Subcutaneous abdominal adipose tissue (tissue), 5 donors: ENCODE measurements at regions not wholly inside any gene's neighbourhood (a gene's known extent, or its start where the extent isn't known, plus 50 kb on each side); places are given as distances from the start of the nearest gene placed in this dataset.

Source experiments
- H3K27ac ChIP-seq: one replicate; pipeline ENCODE4 v1.7.0; 2013; ENCODE audit warnings: low read depth, mild to moderate bottlenecking, inconsistent platforms, low read length, moderate library complexity
- H3K27me3 ChIP-seq, 5 donors: one replicate each; pipeline ENCODE4 v1.7.0; 2013; ENCODE audit warnings: low read length in 5 of 5, inconsistent platforms in 1 of 5; ENCODE audit not compliant: control insufficient read depth in 5 of 5, insufficient read depth in 4 of 5
- H3K36me3 ChIP-seq, 5 donors: one replicate each; pipeline ENCODE4 v1.7.0; 2013; ENCODE audit warnings: low read length in 5 of 5; ENCODE audit not compliant: control insufficient read depth in 5 of 5, insufficient read depth in 5 of 5
- H3K4me1 ChIP-seq, 5 donors: one replicate each; pipeline ENCODE4 v1.7.0; 2013; ENCODE audit warnings: low read length in 5 of 5, mild to moderate bottlenecking in 3 of 5, moderate library complexity in 1 of 5; ENCODE audit not compliant: control insufficient read depth in 5 of 5, insufficient read depth in 5 of 5
- H3K4me3 ChIP-seq, 5 donors: one replicate each; pipeline ENCODE4 v1.7.0; 2013; ENCODE audit warnings: low read length in 5 of 5, low read depth in 1 of 5
- H3K9ac ChIP-seq, 5 donors: one replicate each; pipeline ENCODE4 v1.7.0; 2013; ENCODE audit warnings: low read length in 5 of 5, mild to moderate bottlenecking in 4 of 5, moderate library complexity in 3 of 5
- H3K9me3 ChIP-seq, 5 donors: one replicate each; pipeline ENCODE4 v1.7.0; 2013; ENCODE audit warnings: low read length in 5 of 5; ENCODE audit not compliant: control insufficient read depth in 5 of 5
- donor health status: healthy.
- donor health status: healthy.
- donor health status: healthy.
- donor health status: healthy.
- donor health status: healthy.

DNA sequence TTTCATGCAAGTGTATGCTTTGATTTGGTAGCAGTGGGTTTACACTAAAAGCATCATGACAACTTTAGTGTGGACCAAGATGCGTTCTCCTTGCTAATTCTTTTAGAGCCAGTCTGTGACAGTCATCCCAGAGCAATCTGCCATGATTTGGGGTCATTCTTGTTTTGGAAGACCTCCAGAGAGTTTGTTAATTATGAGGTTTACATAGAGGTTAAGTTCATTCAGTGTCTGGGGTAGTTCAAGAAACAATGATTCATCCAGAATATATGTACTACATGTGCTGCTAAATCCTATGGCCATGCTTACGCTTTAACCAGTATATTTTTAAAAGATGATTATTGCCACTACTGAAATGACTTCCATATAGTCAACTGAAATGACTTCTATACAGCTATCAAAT lies 328.5 kb upstream of the AGA start:
- Histone ChIP-seq H3K9me3 (no peaks in the 10 kb centered on the region), H3K27ac (no peak overlapping the region), H3K27me3 (no peaks in the 10 kb centered on the region), H3K4me3 (no peak overlapping the region), H3K4me1 (no peaks in the 10 kb centered on the region), H3K36me3 (no peaks in the 10 kb centered on the region), H3K9ac (no peak overlapping the region)

DNA sequence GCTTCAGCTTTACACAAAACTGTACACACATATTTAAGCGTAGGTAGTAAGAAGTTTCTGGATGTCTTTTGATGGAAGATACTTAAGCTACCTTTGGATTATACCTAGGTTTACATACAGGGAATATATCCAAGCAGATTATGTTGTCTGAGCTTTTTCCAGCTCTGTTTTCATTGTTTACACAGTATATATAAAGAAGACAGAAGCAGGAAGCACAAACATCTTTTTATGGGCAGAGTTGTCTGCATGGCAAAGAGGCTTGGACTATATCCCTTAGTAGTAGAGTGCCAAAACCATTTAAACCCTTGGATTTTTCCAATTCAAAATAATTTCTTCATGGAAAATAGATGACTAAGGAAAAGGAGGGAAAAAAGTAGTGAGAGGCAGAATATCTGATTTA lies 329.4 kb upstream of the AGA start:
- no peak overlapping the region for H3K4me3 ChIP-seq
- H3K4me1 ChIP-seq, result no peaks in the 10 kb centered on the region
- no peaks in the 10 kb centered on the region for H3K36me3 ChIP-seq
- no peak overlapping the region for H3K27ac ChIP-seq
- H3K9ac ChIP-seq, result no peak overlapping the region
- no peaks in the 10 kb centered on the region for H3K27me3 ChIP-seq
- no peaks in the 10 kb centered on the region for H3K9me3 ChIP-seq

DNA sequence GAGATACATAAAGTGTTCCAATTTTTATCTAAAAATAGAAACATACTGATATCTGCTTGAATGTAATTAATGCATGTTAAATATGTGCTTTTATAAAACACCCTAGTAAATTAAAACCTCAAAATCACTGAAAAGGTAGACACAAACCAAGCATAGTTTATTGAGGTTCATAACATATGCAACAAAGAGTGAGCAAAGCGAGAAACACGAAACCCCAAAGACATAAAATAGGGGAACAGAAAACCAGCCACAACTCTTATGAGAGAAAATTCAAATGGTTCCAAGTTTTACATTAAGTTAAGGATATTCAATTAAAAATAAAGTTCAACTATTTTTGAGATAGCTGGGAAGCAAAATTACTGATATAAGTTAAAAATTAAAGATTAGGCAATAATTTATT lies 336.4 kb upstream of the AGA start:
- H3K27ac ChIP-seq, result no peak overlapping the region
- no peak overlapping the region for H3K4me3 ChIP-seq
- H3K27me3 ChIP-seq, result no peaks in the 10 kb centered on the region
- peaks cover 0 to 9% (median 3%) of the 10 kb centered on the region in 5 donors for H3K9me3 ChIP-seq
- no peak overlapping the region for H3K9ac ChIP-seq
- no peaks in the 10 kb centered on the region for H3K36me3 ChIP-seq
- H3K4me1 ChIP-seq, result no peaks in the 10 kb centered on the region

DNA sequence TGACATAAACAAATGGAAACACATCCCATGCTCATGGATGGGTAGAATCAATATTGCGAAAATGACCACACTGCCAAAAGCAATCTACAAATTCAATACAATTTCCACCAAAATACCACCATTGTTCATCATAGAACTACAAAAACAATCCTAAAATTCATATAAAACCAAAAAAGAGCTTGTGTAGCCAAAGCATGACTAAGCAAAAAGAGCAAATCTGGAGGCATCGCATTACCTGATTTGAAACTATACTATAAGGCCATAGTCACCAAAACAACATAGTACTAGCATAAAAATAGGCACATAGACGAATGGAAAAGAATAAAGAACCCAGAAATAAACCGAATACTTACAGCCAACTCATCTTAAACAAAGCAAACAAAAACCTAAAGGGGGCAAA lies 342.8 kb upstream of the AGA start:
- Histone ChIP-seq H3K36me3 (no peaks in the 10 kb centered on the region), H3K4me1 (no peaks in the 10 kb centered on the region), H3K4me3 (no peak overlapping the region), H3K9ac (no peak overlapping the region), H3K27me3 (no peaks in the 10 kb centered on the region), H3K27ac (no peak overlapping the region), H3K9me3 (peaks cover 0 to 9% (median 3%) of the 10 kb centered on the region in 5 donors)

DNA sequence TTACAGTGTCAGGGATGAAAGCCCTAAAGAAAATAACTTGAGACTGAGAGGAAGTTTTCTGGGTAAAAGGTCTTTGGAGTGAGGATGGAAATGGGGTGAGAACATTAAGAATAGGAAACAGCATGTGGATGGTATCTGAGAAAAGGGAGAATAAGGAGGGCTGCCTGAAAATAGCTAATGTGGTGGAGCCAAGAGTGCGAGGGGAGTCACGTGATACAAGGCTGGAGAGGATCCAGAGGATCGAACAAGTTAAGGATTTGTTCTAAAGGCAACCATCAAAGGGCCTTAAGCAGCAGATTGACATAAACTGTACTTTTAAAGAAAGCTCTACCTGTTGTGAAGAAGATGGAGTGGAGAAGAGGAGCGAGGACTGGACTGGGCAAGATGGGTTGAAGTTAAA lies 347.4 kb upstream of the AGA start:
- Histone ChIP-seq H3K9me3 (no peaks in the 10 kb centered on the region), H3K27ac (no peak overlapping the region), H3K9ac (no peak overlapping the region), H3K4me1 (no peaks in the 10 kb centered on the region), H3K4me3 (no peak overlapping the region), H3K36me3 (no peaks in the 10 kb centered on the region), H3K27me3 (no peaks in the 10 kb centered on the region)

DNA sequence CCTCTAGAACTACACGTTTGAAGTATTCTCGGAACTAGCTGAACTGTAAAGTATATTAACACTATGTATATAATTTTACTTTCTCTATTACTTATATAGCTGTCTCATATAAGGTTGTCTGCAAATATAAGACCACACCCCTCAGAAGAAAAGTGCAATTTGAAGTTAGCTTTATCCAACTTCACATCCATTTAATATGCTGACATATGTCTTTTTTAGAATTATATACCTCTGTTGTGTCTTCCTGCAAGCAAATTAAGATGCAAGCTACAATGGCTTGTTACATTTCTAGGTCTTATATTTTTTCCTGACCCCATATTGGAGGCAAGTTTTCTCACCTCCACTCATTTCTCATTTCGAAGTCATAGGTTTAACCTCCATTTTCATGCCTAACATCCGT lies 349.0 kb upstream of the AGA start:
- H3K9ac ChIP-seq, result no peak overlapping the region
- no peak overlapping the region for H3K27ac ChIP-seq
- no peak overlapping the region for H3K4me3 ChIP-seq
- no peaks in the 10 kb centered on the region for H3K27me3 ChIP-seq
- H3K9me3 ChIP-seq, result no peaks in the 10 kb centered on the region
- H3K36me3 ChIP-seq, result no peaks in the 10 kb centered on the region
- H3K4me1 ChIP-seq, result no peaks in the 10 kb centered on the region

DNA sequence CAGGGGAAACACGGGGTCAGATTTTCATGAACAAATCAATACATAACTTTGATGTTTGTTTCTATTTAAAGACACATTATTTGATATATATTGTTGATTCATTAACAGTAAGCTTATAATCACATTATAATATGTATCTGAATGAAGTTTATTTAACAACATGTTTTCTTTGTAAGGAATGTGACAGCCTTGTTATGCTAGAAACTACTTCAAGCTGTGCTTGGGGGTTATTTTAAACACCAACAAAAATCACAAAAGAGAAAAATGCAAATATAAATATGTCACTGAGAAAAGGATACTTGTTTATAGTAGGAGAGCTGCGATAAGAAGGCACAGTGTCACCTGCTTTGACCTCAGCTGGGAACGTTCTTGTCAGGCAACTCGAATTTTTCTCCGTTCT lies 354.6 kb upstream of the AGA start:
- Histone ChIP-seq H3K9ac (no peak overlapping the region), H3K4me1 (no peaks in the 10 kb centered on the region), H3K27ac (no peak overlapping the region), H3K27me3 (no peaks in the 10 kb centered on the region), H3K9me3 (no peaks in the 10 kb centered on the region), H3K4me3 (no peak overlapping the region), H3K36me3 (no peaks in the 10 kb centered on the region)

DNA sequence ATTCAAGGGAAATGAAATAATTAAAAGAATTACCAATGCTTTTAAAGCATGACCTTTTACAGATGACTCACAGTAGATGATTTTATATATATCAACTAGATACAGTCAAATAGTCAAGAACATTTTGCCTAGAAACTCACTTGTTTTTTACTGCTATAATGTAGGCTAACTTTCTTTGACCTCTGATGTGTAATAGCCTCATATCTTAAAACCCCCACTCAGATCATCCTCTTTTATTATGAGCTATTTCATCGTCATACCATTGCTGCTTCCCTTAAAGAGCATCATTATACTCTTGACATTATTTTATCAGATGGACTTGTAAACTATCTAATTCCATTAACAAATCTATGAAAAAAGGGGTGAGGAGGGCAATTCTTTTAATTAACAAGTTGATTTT lies 355.9 kb upstream of the AGA start:
- H3K9me3 ChIP-seq, result no peaks in the 10 kb centered on the region
- no peak overlapping the region for H3K9ac ChIP-seq
- H3K4me3 ChIP-seq, result no peak overlapping the region
- H3K4me1 ChIP-seq, result no peaks in the 10 kb centered on the region
- no peaks in the 10 kb centered on the region for H3K36me3 ChIP-seq
- H3K27ac ChIP-seq, result no peak overlapping the region
- no peaks in the 10 kb centered on the region for H3K27me3 ChIP-seq

DNA sequence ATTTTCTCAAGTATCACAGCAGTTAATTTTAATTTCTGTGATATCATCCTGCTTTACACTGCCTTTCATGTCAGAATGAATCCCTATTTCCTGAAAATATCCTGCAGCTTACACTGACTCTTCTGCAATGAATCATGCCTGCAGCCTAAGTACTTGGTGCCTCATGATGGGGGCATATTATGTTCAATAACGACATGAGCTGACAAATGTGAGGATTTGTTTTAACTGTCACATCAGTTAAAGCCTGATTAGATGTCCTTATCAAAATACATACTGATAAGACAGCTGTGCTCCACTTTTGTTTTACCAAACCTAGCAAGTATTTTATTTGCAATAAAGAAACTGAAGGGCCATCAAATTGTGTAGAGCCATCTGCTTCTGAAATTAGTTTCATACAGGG lies 359.9 kb upstream of the AGA start:
- H3K27me3 ChIP-seq, result no peaks in the 10 kb centered on the region
- no peaks in the 10 kb centered on the region for H3K36me3 ChIP-seq
- H3K9ac ChIP-seq, result no peak overlapping the region
- H3K27ac ChIP-seq, result no peak overlapping the region
- no peak overlapping the region for H3K4me3 ChIP-seq
- H3K4me1 ChIP-seq, result no peaks in the 10 kb centered on the region
- no peaks in the 10 kb centered on the region for H3K9me3 ChIP-seq

DNA sequence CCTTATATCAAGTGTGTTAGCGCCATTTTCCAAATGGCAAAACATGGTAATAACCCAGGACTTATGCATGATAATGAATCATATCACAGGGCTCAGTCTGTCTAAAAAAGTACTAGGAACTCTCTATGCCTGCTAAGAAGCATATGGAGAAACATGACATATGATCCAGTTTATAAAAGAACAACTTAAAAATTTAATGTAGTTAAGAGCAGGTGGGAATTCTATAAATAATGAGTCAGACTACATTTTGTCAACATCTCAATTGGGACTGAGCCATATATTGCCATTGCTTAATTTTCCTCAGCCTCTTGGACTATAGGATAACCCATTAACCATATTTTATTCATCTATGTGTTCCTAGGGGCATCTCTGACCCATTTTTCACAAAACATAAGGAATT lies 360.4 kb upstream of the AGA start:
- no peaks in the 10 kb centered on the region for H3K36me3 ChIP-seq
- no peak overlapping the region for H3K4me3 ChIP-seq
- no peak overlapping the region for H3K9ac ChIP-seq
- H3K4me1 ChIP-seq, result no peaks in the 10 kb centered on the region
- H3K27me3 ChIP-seq, result no peaks in the 10 kb centered on the region
- H3K27ac ChIP-seq, result no peak overlapping the region
- H3K9me3 ChIP-seq, result no peaks in the 10 kb centered on the region

DNA sequence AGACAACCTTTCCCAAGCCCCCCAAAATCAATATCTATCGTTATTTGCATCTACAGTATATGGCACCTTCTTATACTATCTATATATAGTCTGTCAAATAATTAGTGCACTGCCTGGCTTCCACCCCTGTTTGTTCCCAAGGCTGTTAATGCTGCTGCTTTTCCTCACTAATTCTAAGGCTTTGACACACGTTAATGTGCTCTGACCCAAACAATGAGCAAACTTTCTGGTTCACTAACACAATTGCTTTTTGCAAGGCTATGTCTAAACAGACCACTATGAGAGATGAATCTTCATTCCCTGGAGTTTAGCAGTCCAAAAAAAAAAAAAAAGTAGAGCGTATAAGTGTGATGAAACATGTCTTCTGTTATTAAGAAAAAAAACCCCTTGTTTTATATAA lies 360.9 kb upstream of the AGA start:
- Histone ChIP-seq H3K27me3 (no peaks in the 10 kb centered on the region), H3K4me1 (no peaks in the 10 kb centered on the region), H3K36me3 (no peaks in the 10 kb centered on the region), H3K27ac (no peak overlapping the region), H3K4me3 (no peak overlapping the region), H3K9ac (no peak overlapping the region), H3K9me3 (no peaks in the 10 kb centered on the region)
